ENCODE measurements at regions not wholly inside any gene's neighbourhood (a gene's known extent, or its start where the extent isn't known, plus 50 kb on each side); places are given as distances from the start of the nearest gene placed in this dataset.

DNA sequence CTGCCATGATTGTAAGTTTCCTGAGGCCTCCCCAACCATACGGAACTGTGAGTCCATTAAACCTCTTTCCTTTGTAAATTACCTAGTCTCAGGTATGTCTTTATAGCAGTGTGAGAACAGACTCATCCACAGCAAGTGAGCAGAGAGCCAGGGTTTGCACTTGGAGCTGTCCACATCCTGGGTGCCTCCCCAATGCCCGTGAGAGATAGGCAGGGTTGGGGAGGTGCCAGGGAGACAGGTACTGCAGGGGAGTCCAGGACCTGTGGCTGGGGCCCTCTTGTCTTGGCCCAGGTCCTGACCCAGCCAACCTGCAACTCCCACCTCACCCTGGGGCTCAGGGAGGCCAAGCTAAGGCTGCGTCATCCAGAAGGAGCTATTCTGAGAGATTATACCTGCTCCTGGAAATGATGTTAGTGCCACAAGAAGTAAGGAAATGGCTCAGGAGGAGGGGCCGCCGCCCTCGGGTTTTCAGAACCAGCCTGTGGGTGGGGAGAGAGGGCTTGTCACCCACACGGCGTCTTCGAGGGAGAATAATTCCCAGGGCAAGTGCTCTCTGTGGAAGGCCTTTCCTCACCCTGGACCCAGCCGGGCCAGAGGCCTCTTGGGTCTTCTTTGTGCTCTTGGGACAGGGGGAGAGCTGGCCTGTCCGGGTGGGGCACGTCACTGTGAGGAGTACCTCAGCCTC is 66.5 kb downstream of the ADRA2C start:
- no peak for DNase-seq

DNA sequence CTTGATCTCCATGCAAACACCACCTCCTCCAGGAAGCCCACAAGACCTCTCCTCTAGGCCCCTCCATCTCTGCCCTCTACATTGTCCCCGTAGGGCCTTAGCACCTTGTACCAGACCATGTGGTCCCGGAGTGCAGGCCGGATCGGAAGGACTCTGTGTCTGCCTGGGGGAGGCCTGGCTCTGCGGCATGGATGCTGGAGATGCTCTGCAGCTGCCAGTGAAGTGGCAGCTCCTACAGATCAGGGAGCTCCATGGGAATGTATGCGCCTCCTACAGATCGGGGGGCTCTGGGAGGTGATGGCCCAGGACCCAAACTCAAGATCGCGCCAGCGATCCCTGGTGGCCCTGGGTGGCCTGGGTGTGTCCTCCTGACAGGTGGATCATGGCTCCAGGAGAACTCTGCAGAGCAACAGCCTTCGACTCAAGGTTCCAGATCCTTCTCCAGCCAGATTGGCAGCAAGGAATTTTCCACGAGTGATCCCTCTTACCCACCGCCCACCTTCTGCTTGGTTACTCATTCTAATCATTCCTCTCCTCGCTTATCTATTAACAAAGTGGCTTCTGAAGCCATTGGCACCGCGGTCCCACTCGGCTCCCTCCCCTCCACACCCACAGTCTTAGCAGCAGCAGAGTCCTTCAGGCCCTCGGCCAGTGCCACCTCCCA is 67.3 kb downstream of the ADRA2C start:
- DNase-seq, result no peak

DNA sequence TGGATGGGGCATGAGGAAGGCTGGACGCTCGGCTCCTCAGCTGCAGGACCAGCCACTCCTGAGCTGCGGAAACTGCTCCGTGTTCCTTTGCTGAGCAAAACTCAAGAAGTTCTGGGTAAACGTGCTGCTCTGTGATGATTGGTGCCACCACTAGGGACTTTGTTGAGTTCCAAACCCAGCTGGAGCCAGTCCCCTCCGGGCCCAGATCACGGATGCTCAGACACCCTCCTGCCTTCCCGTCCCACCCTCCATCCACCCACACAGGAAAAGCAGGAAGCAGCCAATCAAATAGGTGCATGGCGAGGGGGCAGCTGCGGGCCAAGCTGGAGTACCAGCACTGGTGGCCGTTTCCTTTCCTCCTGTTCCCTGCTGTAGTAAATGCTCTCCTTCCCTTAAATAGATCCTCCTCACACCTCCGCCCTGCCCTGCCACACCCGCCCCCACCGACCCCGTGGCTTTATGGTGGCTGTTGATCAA is 68.0 kb downstream of the ADRA2C start:
- DNase-seq, result no peak

DNA sequence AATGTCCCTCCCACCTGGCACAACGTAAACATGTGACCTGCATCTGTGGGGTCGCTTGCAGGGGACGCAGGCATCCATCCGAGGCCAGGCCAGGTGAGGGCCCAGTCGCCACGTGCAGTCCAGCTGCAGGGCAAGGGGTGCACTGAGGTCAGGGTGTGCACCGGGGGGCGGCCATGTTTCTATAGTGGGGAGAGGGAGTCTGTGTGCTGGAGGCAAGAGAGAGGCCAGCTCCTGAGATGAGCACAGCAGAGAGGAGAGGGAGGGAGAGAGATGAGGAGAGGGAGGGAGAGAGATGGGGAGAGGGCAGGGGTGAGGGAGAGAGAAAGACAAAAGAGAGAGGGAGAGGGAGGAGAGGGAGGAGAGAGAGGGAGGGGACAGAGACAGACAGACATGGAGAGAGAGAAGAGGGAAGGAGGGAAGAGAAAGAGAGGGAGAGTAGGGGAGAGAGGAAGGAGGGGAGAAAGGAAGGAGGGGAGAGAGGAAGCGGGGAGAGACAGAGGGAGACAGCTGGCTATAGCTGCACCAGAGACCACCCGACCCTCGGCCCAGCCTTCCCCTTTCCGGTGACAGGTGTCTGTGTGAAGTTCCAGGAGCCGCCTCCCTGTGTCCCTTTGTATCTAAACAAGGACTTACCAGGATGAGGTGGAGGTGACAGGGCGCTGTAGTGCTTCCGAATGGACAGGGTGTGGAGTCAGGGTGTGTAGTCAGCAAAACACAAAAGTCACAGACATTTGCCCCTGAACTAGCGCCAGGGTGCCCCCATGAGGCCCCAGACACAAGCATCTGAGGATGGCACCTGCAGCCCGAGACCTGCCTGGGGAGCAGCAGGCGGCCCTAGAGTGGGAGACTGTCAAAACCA is 68.7 kb downstream of the ADRA2C start:
- no peak for DNase-seq

DNA sequence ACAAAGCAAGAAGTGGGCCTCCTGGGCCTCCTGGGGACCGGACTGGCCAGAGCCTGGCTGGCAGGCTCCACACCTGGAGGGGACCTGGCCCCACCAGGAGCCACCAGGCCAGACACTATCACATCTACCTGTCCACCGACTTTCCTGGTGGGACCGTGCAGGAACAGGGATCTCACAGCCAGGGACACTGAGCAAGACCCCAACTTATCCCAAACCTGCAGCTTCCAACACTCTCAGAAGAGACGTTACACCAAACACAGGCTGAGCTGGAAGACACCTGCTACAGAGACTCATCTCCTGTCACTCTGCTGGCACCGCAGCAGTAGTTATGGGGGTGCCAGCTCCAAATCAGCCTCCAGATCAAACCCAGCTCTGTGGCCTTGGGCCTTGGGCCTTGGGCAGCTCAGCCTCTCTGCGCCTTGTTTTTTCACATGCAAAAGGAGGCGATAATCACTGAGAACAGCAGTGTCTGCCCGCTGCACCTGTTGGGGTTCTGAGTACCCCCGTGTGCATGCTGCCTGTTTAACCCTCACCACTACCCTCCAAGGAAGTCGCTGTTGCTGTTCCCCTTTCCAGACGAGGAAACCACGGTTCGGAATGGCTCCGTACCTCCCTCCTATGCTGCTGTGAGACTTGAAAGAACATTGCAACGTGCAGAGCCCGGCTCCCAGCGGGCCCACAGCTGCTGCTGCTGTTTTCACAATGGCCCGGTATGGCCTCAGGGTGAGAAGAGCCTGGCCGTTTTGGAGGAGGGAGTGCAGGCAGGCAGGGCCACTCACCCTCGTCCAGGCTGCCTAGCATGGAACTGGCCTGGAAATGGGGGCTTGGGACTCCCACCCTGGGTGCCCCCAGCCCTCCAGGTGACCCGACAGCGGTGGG is 69.6 kb downstream of the ADRA2C start:
- DNase-seq, result no peak

DNA sequence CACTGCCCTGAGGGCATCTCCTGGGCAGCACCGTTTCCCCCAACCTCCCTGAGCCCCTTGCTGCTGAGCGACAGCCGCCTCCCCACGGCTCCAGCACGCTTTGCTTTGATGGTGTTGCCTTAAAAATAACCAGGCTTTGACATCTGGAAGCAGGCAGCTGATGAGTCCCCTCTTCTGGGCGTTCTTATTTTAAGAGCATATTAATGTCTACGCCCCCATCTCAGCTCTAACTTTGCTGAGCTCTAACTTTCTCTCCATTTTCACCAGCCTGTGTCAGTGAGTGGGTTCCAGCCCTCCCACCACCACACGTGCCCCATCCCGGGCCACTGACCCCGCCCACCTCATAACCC is 70.2 kb downstream of the ADRA2C start:
- DNase-seq, result no peak

DNA sequence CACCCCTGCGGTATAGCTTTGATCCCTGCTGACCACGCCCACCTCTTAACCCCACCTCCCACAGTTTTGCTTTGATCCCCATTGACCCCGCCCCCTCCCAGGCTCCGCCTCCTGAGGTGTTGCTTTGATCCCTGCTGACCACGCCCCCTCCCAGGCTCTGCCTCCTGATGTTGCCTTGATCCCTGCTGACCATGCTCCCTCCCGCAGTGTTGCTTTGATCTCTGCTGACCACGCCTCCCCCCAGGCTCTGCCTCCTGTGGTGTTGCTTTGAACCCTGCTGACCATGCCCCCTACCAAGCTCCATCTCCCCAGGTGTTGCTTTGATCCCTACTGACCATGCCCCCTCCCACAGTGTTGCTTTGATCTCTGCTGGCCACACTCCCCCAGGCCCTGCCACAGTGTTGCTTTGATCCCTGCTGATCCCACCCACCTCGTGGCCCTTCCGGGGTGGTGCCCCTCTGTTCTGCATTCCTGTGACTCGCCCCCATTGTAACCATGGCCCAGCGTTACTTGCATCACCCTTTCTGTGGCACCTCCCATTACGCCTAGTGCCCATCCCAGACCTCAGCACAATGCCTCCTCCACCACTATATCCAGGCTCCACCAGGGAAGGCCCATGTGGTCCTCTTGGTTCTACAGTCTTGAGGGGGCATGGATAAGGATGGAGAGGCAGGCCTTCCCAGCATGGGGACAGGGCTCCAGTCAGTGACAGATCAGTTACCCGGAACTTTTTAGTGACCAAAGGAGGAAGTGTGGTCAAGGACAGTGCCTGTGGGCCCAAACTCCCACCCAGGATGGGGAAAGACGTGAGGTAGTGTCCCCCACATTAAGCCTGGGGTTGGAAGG is 70.8 kb downstream of the ADRA2C start:
- DNase-seq, result no peak

DNA sequence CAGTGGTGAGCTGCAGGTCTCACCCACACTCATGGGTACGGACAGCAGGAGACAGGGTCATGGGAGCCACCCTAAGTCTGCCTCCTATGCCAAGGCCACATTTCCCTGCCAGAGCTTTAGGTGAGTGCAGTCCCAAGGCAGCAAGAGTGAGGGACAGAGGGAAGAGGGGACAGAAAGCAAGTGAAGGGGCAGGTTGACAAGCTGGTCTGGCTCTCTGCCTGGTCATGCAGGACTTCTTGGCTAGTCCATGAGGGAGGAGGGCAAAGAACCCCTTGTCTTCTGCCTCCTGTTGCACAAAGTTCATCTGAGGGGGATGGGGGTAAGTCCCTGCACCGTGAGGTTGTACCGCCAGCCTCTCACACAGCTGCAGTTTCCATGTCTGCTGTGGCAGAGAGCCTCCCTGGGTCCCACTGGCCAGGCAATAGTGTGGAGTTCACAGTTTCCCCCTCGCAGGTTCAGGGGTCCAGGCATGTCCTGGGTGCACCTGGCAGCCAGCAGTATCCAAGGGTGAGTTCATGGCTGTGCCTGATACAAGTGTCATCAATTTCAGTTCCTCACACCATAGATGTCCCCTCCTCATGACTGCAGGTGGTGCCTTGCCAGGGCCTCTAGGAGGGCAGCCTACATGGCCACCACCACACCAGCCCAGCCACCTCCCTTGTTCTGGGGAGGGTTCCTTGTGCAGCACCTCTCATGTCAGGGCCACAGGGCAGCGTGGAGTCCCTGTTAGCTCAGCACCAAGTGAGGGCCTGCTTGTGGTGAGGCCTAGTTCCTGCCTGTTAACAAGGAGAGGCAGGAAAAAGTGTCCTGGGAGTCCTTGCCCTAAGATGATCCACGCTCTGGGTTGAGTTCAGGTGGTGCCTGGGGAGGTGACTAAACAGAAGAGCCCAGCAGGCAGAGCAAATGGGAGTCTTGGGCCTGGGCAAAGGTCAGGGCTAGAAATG is 72.5 kb downstream of the ADRA2C start:
- DNase-seq, result no peak

DNA sequence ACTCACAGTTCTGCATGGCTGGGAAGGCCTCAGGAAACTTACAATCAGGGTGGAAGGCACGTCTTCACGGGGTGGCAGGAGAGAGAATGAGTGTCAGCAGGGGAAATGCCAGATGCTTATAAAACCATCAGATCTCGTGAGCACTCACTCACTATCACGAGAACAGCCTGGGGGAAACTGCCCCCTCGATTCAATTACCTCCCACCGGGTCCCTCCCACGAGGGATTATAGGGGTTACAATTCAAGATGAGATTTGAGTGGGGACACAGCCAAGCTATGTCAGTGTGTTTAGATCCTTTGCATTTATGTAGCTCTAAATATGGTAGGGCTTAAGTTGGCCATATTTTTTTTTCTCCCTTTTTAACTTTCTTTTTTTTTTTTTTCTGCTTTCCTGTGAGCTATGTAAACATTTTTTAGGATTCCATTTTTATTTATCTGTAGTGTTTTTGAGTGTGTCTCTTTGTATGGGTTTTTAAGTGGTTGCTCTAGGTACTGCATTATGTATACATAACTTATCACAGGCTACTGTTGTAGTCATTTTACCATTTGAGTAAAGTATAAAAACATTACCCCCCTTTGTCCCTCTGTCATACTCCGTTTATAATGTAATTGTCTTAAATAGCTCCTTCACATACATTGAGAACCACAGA is 79.0 kb downstream of the ADRA2C start:
- no peak for DNase-seq

DNA sequence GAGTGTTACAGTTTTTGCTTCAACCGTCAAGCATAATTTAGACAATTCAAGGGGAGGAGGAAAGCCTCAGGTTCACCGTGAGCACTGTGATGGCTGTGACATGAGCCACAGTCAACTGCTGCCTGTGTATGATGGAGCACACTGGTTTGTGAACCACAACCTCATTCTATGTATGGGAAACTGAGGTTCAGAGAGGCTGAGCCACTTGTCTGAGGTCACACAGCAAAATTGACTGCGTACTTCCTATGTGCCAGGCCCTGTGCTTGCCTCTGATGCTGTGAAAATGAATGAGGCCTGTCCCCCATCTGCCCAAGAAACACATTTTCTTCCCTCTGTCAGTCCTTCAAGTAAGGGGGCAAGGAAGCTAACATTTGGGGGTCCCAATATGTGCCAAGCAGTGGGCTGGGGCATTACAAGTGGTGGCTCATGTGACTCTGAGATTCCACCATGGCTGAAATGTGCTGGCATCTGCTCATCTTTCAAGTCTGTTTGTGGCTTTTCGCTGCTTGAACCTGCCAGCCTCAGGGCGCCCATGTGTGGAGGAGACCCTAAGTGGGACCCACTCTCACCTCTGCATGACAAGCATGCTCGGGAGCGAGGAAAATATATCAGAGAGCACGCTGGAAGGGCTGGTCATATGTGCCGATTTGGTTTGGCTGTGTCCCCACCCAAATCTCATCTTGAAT is 79.7 kb downstream of the ADRA2C start:
- DNase-seq, result no peak

DNA sequence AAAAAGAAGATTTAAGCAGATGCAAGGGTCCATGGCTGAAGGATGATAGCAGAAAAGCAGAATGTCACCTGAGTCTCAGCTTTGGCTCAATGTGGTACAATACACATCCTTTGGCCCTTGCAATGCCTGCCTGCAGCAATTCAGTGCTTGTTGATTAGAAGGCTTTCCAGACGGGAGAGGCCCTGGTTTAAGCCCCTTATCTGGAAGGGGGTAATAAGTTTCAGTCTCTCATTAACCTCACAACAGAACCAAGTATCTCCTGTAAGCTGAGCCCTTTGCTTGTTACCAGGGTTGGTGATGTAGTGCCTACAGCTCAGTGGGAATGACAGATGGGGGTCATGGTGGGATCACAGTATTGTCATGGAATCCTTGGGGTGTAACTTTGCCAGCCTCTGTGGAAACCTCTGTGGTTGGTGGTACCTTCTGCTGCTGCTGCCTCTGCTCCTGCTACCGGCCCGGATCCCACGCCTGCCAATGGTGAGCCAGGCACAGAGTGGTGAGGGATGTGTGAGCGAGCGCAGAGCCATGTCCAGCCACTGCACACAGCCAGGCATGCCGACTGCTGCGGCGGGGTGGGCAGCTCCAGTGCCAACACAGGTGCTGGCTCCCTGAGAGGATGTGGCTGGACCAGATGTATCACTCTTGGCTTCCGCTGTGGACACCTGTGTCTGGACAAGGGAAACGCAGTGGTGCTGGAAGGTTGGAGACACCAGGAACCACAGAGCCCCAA is 81.2 kb downstream of the ADRA2C start:
- DNase-seq, result no peak

DNA sequence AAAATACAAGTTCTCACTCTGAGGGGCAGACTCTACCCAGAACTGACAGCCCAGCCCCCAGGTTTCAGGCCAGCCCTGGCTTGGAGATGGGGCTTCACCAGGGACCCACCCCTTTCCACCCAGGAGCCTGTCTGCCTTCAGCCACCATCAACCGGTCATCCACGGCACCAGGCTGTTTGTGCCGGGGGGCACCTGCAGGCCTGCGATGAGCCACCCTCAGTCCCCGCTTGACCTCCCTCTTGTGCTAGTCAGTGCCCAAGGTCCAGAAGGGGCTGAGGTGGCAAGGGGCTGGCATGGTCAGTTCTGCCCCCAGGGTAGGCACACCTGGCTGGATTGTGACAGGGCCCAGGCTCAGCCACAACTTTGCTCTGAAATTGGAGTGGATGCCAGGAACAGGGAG is 82.1 kb downstream of the ADRA2C start:
- no peak for DNase-seq

DNA sequence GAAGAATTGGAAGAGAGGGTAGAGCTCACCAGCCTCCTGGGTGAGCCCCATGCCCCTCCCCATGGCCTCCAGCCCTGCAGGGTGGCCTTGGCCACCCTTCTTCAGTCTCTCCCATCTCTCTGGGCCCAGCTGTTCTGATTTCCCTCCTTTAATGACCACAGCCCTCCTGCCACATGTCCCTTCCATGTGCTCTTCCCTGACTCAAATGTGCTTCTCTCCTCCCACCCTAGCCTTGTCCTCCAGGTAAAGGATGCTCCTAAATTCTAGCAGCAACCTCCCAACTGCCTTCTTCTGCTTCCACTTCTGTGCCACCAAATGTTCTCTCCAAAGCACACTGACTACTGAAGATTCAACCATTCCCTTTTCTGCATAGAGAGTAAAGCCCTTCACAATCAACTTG is 83.0 kb downstream of the ADRA2C start:
- DNase-seq, result no peak

DNA sequence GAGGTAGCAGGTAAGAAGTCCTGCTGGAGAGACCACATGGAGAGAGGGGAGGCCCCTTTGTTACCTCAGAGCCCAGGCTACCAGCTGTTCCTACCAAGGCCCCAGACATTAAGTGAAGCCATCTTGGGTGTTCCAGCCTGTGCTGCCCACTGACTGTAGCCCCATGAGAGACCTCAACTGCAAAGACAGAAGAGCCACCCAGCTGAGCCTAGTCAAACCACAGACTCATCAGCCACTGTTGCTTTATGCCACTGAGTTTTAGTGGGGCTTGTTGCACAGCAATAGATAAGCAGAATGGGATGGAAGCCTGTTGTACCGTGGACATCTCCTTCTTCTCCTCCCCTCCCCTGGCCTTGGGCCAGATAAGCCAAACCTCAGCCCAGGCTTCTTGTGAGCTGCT is 83.9 kb downstream of the ADRA2C start:
- DNase-seq, result no peak

DNA sequence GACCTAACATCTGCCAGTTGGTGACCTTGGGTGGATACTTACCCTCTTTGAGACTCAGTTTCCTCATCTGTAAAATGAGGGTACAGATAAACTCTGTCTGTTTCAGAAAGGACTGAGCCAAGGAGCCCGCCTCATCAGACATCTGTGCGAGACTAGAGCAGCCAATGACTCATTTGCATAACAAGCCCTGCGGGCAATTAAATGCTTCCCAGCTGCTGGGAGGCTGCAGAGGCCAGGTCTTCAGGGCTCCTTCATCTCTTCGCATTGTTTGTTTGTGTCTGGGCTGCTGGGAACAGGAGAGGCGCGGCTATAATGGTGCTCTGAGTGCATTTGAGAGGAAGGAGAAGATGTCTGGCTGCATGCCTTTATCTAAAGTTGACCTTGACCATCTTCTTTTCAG is 85.0 kb downstream of the ADRA2C start:
- no peak for DNase-seq

DNA sequence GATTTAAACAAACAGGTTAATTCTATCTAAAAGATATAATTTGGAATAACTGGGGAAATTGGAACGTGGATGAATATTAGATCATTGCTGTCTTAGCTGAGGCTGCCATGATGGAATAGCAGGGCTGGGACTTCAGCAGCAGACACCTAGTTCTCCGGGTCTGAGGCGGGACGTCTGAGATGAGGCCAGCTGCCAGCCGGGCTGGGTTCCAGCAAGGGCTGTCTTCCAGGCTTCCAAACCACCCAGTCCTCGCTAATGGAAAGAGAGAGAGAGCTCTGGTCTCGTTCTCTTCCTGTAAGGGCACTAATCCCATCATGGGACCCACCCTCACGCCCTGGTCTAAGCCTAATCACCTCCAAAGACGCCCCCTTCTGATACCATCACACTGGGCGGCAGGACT is 85.7 kb downstream of the ADRA2C start:
- no peak for DNase-seq

DNA sequence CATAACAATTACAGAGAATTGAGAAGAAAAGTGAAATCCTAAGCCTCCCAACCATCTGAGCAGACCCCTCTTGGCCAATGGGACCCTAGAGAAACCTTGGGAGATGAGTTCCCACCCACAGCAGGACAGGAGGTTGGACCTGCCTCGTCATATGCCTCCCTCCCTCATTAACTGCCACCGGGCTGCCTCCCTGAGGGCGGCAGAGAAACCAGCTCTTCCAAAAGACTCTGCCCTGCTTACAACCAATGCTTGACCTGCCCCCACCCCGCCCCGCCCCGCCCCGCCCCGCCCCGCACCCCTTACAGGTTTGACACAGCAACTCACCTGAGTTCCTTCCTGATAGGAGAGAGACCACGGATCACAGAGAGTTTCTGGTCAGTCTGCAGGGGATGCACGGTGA is 86.1 kb downstream of the ADRA2C start:
- no peak for DNase-seq

DNA sequence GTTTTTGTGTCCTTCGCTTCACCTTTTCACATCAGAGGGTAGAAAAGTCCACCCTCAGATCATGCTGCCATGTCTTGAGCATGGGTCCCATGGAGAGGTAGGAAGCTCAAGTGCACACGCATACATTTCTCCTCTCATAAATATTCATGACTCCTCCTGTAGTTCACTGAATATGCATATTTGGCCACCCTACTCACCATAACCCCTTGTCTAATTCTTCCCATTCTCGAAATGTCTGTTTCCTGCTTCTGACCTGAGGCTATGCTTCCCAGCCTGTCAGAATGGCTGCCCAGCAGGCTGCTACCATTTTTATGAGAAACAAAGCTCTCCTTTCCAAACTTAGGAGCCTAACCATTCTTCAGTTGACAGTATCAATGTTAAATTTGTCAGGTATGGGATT is 86.5 kb downstream of the ADRA2C start:
- no peak for DNase-seq

Measured in SHP77 (cell line).